ENCODE measurements at regions not wholly inside any gene's neighbourhood (a gene's known extent, or its start where the extent isn't known, plus 50 kb on each side); places are given as distances from the start of the nearest gene placed in this dataset.

- CTCF ChIA-PET (ENCODE audit: low intra/inter-chr PET ratio), result no interaction called here
Measured at GRCh38 chr21:29462479-29462878, 163.8 kb downstream of the BACH1 start.

More at GRCh38 chr21:29462479-29462878, 163.8 kb downstream of the BACH1 start:
- H3K27me3 ChIP-seq (ENCODE audit: control insufficient read depth in 2 of 2, insufficient read depth in 2 of 2, low read length in 2 of 2), result no peaks in the 10 kb centered on the region
- H2AFZ ChIP-seq (ENCODE audit: low read depth, low read length), result no peak overlapping the region
- H4K20me1 ChIP-seq (replicated peaks; ENCODE audit: control insufficient read depth, insufficient read depth, low read length), result no peaks in the 10 kb centered on the region
- no TSS peak for BruUV-seq (replicated peaks)
- FAIRE-seq (no peak), DNase-seq (ENCODE audit: extremely low read depth in 1 of 4, low spot score in 3 of 4) (no peak), ATAC-seq (no peak; the same call in 2 of the 3 replicates)
- H3K9me1 ChIP-seq (ENCODE audit: control insufficient read depth, insufficient read depth, low read length), result no peaks in the 10 kb centered on the region
- POLR2A ChIA-PET, result no interaction called here
- TF ChIP-seq PHB (CRISPR knock-in tag; IDR thresholded peaks at IDR 0.05), result no peak
- no peak for TF ChIP-seq MBD2 (IDR thresholded peaks at IDR 0.05; ENCODE audit: borderline replicate concordance, low read depth)
- TF ChIP-seq SMAD2 (IDR thresholded peaks at IDR 0.05; ENCODE audit: low read depth, low read length), result no peak
- TF ChIP-seq KDM5B (IDR thresholded peaks at IDR 0.05; ENCODE audit: insufficient replicate concordance, low read depth, low read length), result no peak
- no peak for TF ChIP-seq ZNF212 (CRISPR knock-in tag; IDR thresholded peaks at IDR 0.05)
- TF ChIP-seq RB1 (IDR thresholded peaks at IDR 0.05; ENCODE audit: low read depth), result no peak
- TF ChIP-seq ZSCAN32 (CRISPR knock-in tag; IDR thresholded peaks at IDR 0.05), result no peak
- TF ChIP-seq POU5F1 (IDR thresholded peaks at IDR 0.05; ENCODE audit: borderline replicate concordance, low read depth, low read length, partially characterized antibody), result no peak
- no peak for TF ChIP-seq EGR1 (conservative IDR thresholded peaks at IDR 0.05)
- TF ChIP-seq RBM15 (IDR thresholded peaks at IDR 0.05; ENCODE audit: insufficient read depth, low read length), result no peak
- TF ChIP-seq RCOR1 (IDR thresholded peaks at IDR 0.05; ENCODE audit: borderline replicate concordance in 1 of 2, low read depth in 2 of 2, low read length in 2 of 2), result no peak
- TF ChIP-seq ARID3A (IDR thresholded peaks at IDR 0.05; ENCODE audit: borderline replicate concordance, low read depth, low read length), result no peak
- no peak for TF ChIP-seq ZBTB12 (CRISPR knock-in tag; IDR thresholded peaks at IDR 0.05)
- no peak for TF ChIP-seq TCF3 (CRISPR knock-in tag; IDR thresholded peaks at IDR 0.05)
- TF ChIP-seq BRCA1 (IDR thresholded peaks at IDR 0.05), result no peak
- no peak for TF ChIP-seq BRCA1 (CRISPR knock-in tag; IDR thresholded peaks at IDR 0.05)
- no peak for TF ChIP-seq CBX3 (IDR thresholded peaks at IDR 0.05; ENCODE audit: borderline replicate concordance in 1 of 2, low read length in 2 of 2)
- no peak for TF ChIP-seq HEY1 (CRISPR knock-in tag; IDR thresholded peaks at IDR 0.05; ENCODE audit: borderline replicate concordance)
- no peak for TF ChIP-seq NR4A1 (CRISPR knock-in tag; IDR thresholded peaks at IDR 0.05)
- no peak for TF ChIP-seq NR4A1 (tag; IDR thresholded peaks at IDR 0.05)
- TF ChIP-seq ZNF316 (IDR thresholded peaks at IDR 0.05), result no peak
- TF ChIP-seq MAFG (tag; conservative IDR thresholded peaks at IDR 0.05), result no peak
- no peaks in the 10 kb centered on the region for H3K4me1 ChIP-seq (replicated peaks in 1 of 2; ENCODE audit: control insufficient read depth in 2 of 2, insufficient read depth in 2 of 2, low read length in 2 of 2)
- no peaks in the 10 kb centered on the region for H3K9me3 ChIP-seq (replicated peaks; ENCODE audit: control insufficient read depth, insufficient read depth, low read depth, low read length)
- no peak overlapping the region for H3K4me3 ChIP-seq
- no peak overlapping the region for H3K4me2 ChIP-seq (ENCODE audit: insufficient read depth, low read length)
- peaks cover 3% of the 10 kb centered on the region; the same call in 1 of the 3 replicates for H3K36me3 ChIP-seq (ENCODE audit: control insufficient read depth, insufficient read depth, low read length)
- H3K27ac ChIP-seq (ENCODE audit: extremely low read depth, low read depth, low read length), result no peak overlapping the region
- 32% methylated on average over 1 of the region's 1 CpG for WGBS (ENCODE audit: insufficient coverage, low coverage, missing lambda C conversion rate)
- no peaks in the 10 kb centered on the region for H3K79me2 ChIP-seq (ENCODE audit: control insufficient read depth, insufficient read depth, low read length)
- no peak overlapping the region for H3K9ac ChIP-seq (ENCODE audit: insufficient read depth in 1 of 2, low read depth in 2 of 2, low read length in 2 of 2)
- in situ Hi-C loops (cut with MboI) (no loop called here), intact Hi-C loops (cut with micrococcal nuclease) (no loop called here)
